Pancreas (tissue), 10 donors: ENCODE measurements at regions not wholly inside any gene's neighbourhood (a gene's known extent, or its start where the extent isn't known, plus 50 kb on each side); places are given as distances from the start of the nearest gene placed in this dataset.

Experiments used
- ATAC-seq, 4 donors: fragments of 200-7000 bp; cut with Tn5 transposase; one replicate each; pipeline versions ENCODE4 v1.8.0 to v1.9.1; 2020; ENCODE audit warnings: mild to moderate bottlenecking in 4 of 4, moderate library complexity in 4 of 4
- DNase-seq, 6 donors: peaks; one replicate each; pipeline ENCODE4 v3.0.0-alpha.2; 2020
- FAIRE-seq: peaks from 2 replicates; lab custom pipeline; 2012; peaks lifted over from hg19 to GRCh38; lab: Jason Lieb, UNC
- H3K27ac ChIP-seq, 4 donors: fragments of 200-600 bp; sonication (generic); 1 replicate in 3 of 4; 2 replicates in 1 of 4; pipeline versions ENCODE4 v1.5.0 to v1.8.0; 2020
- H3K27me3 ChIP-seq, 4 donors: fragments of 200-600 bp; one replicate each; pipeline ENCODE4 v1.8.0; 2021
- H3K36me3 ChIP-seq, 3 donors: fragments of 200-600 bp; sonication (generic) in 1 of 3; one replicate each; pipeline versions ENCODE4 v1.5.0 to v1.8.0; 2020 to 2021
- H3K4me1 ChIP-seq, 3 donors: fragments of 200-600 bp; one replicate each; pipeline ENCODE4 v1.8.0; 2021
- H3K4me3 ChIP-seq, 4 donors: fragments of 200-600 bp; sonication (generic) in 2 of 4; one replicate each; pipeline versions ENCODE4 v1.5.0 to v1.8.0; 2020 to 2021
- H3K9me3 ChIP-seq, 4 donors: fragments of 200-600 bp; one replicate each; pipeline ENCODE4 v1.8.0; 2021
- CTCF ChIP-seq, 4 donors: fragments of 200-600 bp; sonication (generic) in 3 of 4; IDR thresholded peaks; one replicate each; pipeline versions ENCODE4 v1.5.0 to v1.8.0; 2021; ENCODE audit warnings: antibody characterized with exemption in 4 of 4
- WGBS, 2 donors: extraction: QIAGEN DNeasy Blood & Tissue Kit; methylation state at CpG; one replicate each; pipeline ENCODE4 v1.1.7; 2013; 5-methylcytosine and 5-hydroxymethylcytosine counted together
- intact Hi-C, 3 donors: fragments of 100-400 bp; cut with DNase I; formaldehyde crosslinking; loops; one replicate each; pipeline versions ENCODE4 v1.11.1 to v1.14.2; 2022
- donor health status: healthy with polysubstance abuse.
- donor health status: DM: no; HTN: no; CAD: no; lungs with moderate emphysema.
- donor health status: DM: no; HTN: no; CAD: no.
- donor health status: control.
- donor health status: control.
- donor health status: Bipolar disorder and iron deficiency.
- donor health status: DM: yes; HTN: yes; CAD: no.
- donor health status: DM: no; HTN: no; CAD: no.
- donor health status: DM: no; HTN: no; CAD: no.
- donor health status: DM: yes; HTN: yes; CAD: no.

- Histone ChIP-seq H3K4me1 (no peaks in the 10 kb centered on the region), H3K27me3 (no peaks in the 10 kb centered on the region), H3K9me3 (no peaks in the 10 kb centered on the region), H3K36me3 (no peaks in the 10 kb centered on the region), H3K4me3 (no peak overlapping the region), H3K27ac (no peak overlapping the region)
- 44 to 46% methylated on average over 6 of the region's 6 CpGs for WGBS, 2 donors
- ATAC-seq = no peak
- FAIRE-seq = no peak
- intact Hi-C loops = no loop called here
- TF ChIP-seq CTCF (IDR thresholded peaks at IDR 0.05) = no peak
- no peak for DNase-seq
These were observed 89.0 kb upstream of the PTPRR start for GRCh38 chr12:71009430-71010142.

GRCh38 chr12:71008616-71009015 lies 88.1 kb upstream of the PTPRR start:
- Histone ChIP-seq H3K4me3 (no peak overlapping the region), H3K36me3 (no peaks in the 10 kb centered on the region), H3K9me3 (no peaks in the 10 kb centered on the region), H3K27ac (no peak overlapping the region), H3K4me1 (no peaks in the 10 kb centered on the region), H3K27me3 (no peaks in the 10 kb centered on the region)
- WGBS, 2 donors = 88 to 91% methylated on average over 2 of the region's 2 CpGs
- DNase-seq = no peak
- TF ChIP-seq CTCF (IDR thresholded peaks at IDR 0.05) = no peak
- FAIRE-seq = no peak
- intact Hi-C loops = no loop called here
- no peak for ATAC-seq

- WGBS, 2 donors = 86 to 92% methylated on average over 2 of the region's 2 CpGs
- TF ChIP-seq CTCF (IDR thresholded peaks at IDR 0.05) = no peak
- H3K27ac ChIP-seq = no peak overlapping the region
- no peaks in the 10 kb centered on the region for H3K9me3 ChIP-seq
- DNase-seq (no peak), ATAC-seq (no peak), FAIRE-seq (no peak)
- no peaks in the 10 kb centered on the region for H3K4me1 ChIP-seq
- H3K4me3 ChIP-seq = no peak overlapping the region
- intact Hi-C loops = no loop called here
- H3K27me3 ChIP-seq = no peaks in the 10 kb centered on the region
- H3K36me3 ChIP-seq = no peaks in the 10 kb centered on the region
These were observed 87.4 kb upstream of the PTPRR start for GRCh38 chr12:71007781-71008404.

GRCh38 chr12:71007020-71007419 lies 86.5 kb upstream of the PTPRR start:
- FAIRE-seq (no peak), ATAC-seq (no peak), DNase-seq (no peak)
- WGBS, 2 donors = 78 to 83% methylated on average over 3 of the region's 3 CpGs
- H3K27ac ChIP-seq = no peak overlapping the region
- no peaks in the 10 kb centered on the region for H3K4me1 ChIP-seq
- H3K4me3 ChIP-seq = no peak overlapping the region
- H3K36me3 ChIP-seq = no peaks in the 10 kb centered on the region
- H3K9me3 ChIP-seq = no peaks in the 10 kb centered on the region
- no peaks in the 10 kb centered on the region for H3K27me3 ChIP-seq
- intact Hi-C loops = no loop called here
- no peak for TF ChIP-seq CTCF (IDR thresholded peaks at IDR 0.05)

- no peaks in the 10 kb centered on the region for H3K27me3 ChIP-seq
- H3K9me3 ChIP-seq = no peaks in the 10 kb centered on the region
- H3K36me3 ChIP-seq = no peaks in the 10 kb centered on the region
- H3K4me3 ChIP-seq = no peak overlapping the region
- FAIRE-seq (no peak), ATAC-seq (no peak), DNase-seq (no peak)
- intact Hi-C loops = no loop called here
- TF ChIP-seq CTCF (IDR thresholded peaks at IDR 0.05) = no peak
- WGBS, 2 donors = 82 to 92% methylated on average over 3 of the region's 3 CpGs
- no peak overlapping the region for H3K27ac ChIP-seq
- no peaks in the 10 kb centered on the region for H3K4me1 ChIP-seq
These were observed 84.6 kb upstream of the PTPRR start for GRCh38 chr12:71005166-71005565.
